Activated T-helper 2 cell treated with anti-CD3 and anti-CD28 coated beads, Interferon-gamma antibody, Interleukin-2, Interleukin-4, amounts not matched to agents 10 μg/mL and 5 μg/mL and 100 μg/mL, durations not matched to agents 14 hours and 24 hours and 36 hours (primary cell): ENCODE measurements at regions not wholly inside any gene's neighbourhood (a gene's known extent, or its start where the extent isn't known, plus 50 kb on each side); places are given as distances from the start of the nearest gene placed in this dataset.
"Not testable (repeated sequence)": the region's sequence is repeated elsewhere in the genome, so short reads cannot be mapped to it uniquely, and the experiment has no call there.

ENCODE experiments used
- DNase-seq: peaks from one replicate; pipeline ENCODE4 v3.0.0; 2021; ENCODE audit warnings: low spot score
- H3K27ac Mint-ChIP-seq: one replicate; pipeline ENCODE4 v1.8.0; 2021; ENCODE audit warnings: mixed read lengths
- H3K27me3 Mint-ChIP-seq: one replicate; pipeline ENCODE4 v1.8.0; 2021; ENCODE audit warnings: low read depth, mixed read lengths
- H3K36me3 Mint-ChIP-seq: one replicate; pipeline ENCODE4 v1.8.0; 2021; ENCODE audit warnings: low read depth, mixed read lengths
- H3K4me1 Mint-ChIP-seq: one replicate; pipeline ENCODE4 v1.8.0; 2021; ENCODE audit warnings: low read depth, mixed read lengths
- H3K4me3 Mint-ChIP-seq: one replicate; pipeline ENCODE4 v1.8.0; 2021; ENCODE audit warnings: low read depth, mild to moderate bottlenecking, moderate library complexity, mixed read lengths
- H3K9me3 Mint-ChIP-seq: one replicate; pipeline ENCODE4 v1.8.0; 2021; ENCODE audit warnings: mixed read lengths
- intact Hi-C: fragments of 100-400 bp; cut with micrococcal nuclease; formaldehyde crosslinking; loops from one replicate; pipeline ENCODE4 v1.15.1; 2023

- no peaks in the 10 kb centered on the region for H3K27me3 Mint-ChIP-seq
- H3K27ac Mint-ChIP-seq, result no peak overlapping the region
- no peak for DNase-seq
- no peaks in the 10 kb centered on the region for H3K4me1 Mint-ChIP-seq
- H3K9me3 Mint-ChIP-seq, result peaks cover 9% of the 10 kb centered on the region
- intact Hi-C loops, result no loop called here
- no peaks in the 10 kb centered on the region for H3K36me3 Mint-ChIP-seq
- H3K4me3 Mint-ChIP-seq, result no peak overlapping the region
These were observed 63.5 kb downstream of the SPATA31D1 start for GRCh38 chr9:82052081-82052480.

- Mint-ChIP-seq H3K36me3 (no peaks in the 10 kb centered on the region), H3K4me3 (no peak overlapping the region), H3K27me3 (no peaks in the 10 kb centered on the region), H3K4me1 (no peaks in the 10 kb centered on the region), H3K9me3 (peaks cover 9% of the 10 kb centered on the region), H3K27ac (no peak overlapping the region)
- intact Hi-C loops, result no loop called here
- DNase-seq, result no peak
These were observed 65.9 kb downstream of the SPATA31D1 start for GRCh38 chr9:82054264-82055015.

- peaks cover 20% of the 10 kb centered on the region for H3K9me3 Mint-ChIP-seq
- no peak for DNase-seq
- no peaks in the 10 kb centered on the region for H3K36me3 Mint-ChIP-seq
- intact Hi-C loops, result no loop called here
- H3K4me1 Mint-ChIP-seq, result no peaks in the 10 kb centered on the region
- no peak overlapping the region for H3K27ac Mint-ChIP-seq
- H3K27me3 Mint-ChIP-seq, result no peaks in the 10 kb centered on the region
- no peak overlapping the region for H3K4me3 Mint-ChIP-seq
These were observed 69.2 kb downstream of the SPATA31D1 start for GRCh38 chr9:82057805-82058204.

- intact Hi-C loops, H3K27ac Mint-ChIP-seq, H3K36me3 Mint-ChIP-seq, DNase-seq, H3K27me3 Mint-ChIP-seq, H3K4me1 Mint-ChIP-seq, H3K4me3 Mint-ChIP-seq: not testable (repeated sequence)
- H3K9me3 Mint-ChIP-seq, result peaks cover 13% of the 10 kb centered on the region
These were observed 73.2 kb downstream of the SPATA31D1 start for GRCh38 chr9:82061801-82062200.

- Mint-ChIP-seq H3K36me3 (no peaks in the 10 kb centered on the region), H3K9me3 (peaks cover 13% of the 10 kb centered on the region), H3K4me1 (no peaks in the 10 kb centered on the region), H3K4me3 (no peak overlapping the region), H3K27me3 (no peaks in the 10 kb centered on the region), H3K27ac (no peak overlapping the region)
- no peak for DNase-seq
- intact Hi-C loops, result no loop called here
These were observed 73.7 kb downstream of the SPATA31D1 start for GRCh38 chr9:82062245-82062644.

- no peak for DNase-seq
- no peaks in the 10 kb centered on the region for H3K36me3 Mint-ChIP-seq
- H3K9me3 Mint-ChIP-seq, result no peaks in the 10 kb centered on the region
- no peak overlapping the region for H3K4me3 Mint-ChIP-seq
- H3K27ac Mint-ChIP-seq, result no peak overlapping the region
- intact Hi-C loops, result no loop called here
- no peaks in the 10 kb centered on the region for H3K27me3 Mint-ChIP-seq
- no peaks in the 10 kb centered on the region for H3K4me1 Mint-ChIP-seq
These were observed 85.3 kb downstream of the SPATA31D1 start for GRCh38 chr9:82073551-82074543.

- no peak for DNase-seq
- H3K4me1 Mint-ChIP-seq, result no peaks in the 10 kb centered on the region
- H3K27me3 Mint-ChIP-seq, result no peaks in the 10 kb centered on the region
- H3K27ac Mint-ChIP-seq, result no peak overlapping the region
- intact Hi-C loops, result no loop called here
- no peaks in the 10 kb centered on the region for H3K36me3 Mint-ChIP-seq
- no peak overlapping the region for H3K4me3 Mint-ChIP-seq
- H3K9me3 Mint-ChIP-seq, result no peaks in the 10 kb centered on the region
These were observed 91.7 kb downstream of the SPATA31D1 start for GRCh38 chr9:82080265-82080664.

- Mint-ChIP-seq H3K27ac (no peak overlapping the region), H3K4me1 (no peaks in the 10 kb centered on the region), H3K36me3 (no peaks in the 10 kb centered on the region), H3K4me3 (no peak overlapping the region), H3K9me3 (peaks cover under 1% of the 10 kb centered on the region), H3K27me3 (no peaks in the 10 kb centered on the region)
- DNase-seq, result no peak
- intact Hi-C loops, result no loop called here
These were observed 92.9 kb downstream of the SPATA31D1 start for GRCh38 chr9:82081496-82081895.

GRCh38 chr9:82082563-82082962 lies 94.0 kb downstream of the SPATA31D1 start:
- H3K36me3 Mint-ChIP-seq, result no peaks in the 10 kb centered on the region
- H3K4me3 Mint-ChIP-seq, result no peak overlapping the region
- H3K27ac Mint-ChIP-seq, result no peak overlapping the region
- intact Hi-C loops, result no loop called here
- H3K27me3 Mint-ChIP-seq, result no peaks in the 10 kb centered on the region
- H3K9me3 Mint-ChIP-seq, result peaks cover 6% of the 10 kb centered on the region
- H3K4me1 Mint-ChIP-seq, result no peaks in the 10 kb centered on the region
- no peak for DNase-seq

GRCh38 chr9:82088591-82088990 lies 100.0 kb downstream of the SPATA31D1 start:
- Mint-ChIP-seq H3K27ac (no peak overlapping the region), H3K27me3 (no peaks in the 10 kb centered on the region), H3K9me3 (peaks cover 14% of the 10 kb centered on the region), H3K4me1 (no peaks in the 10 kb centered on the region), H3K4me3 (no peak overlapping the region), H3K36me3 (no peaks in the 10 kb centered on the region)
- intact Hi-C loops, result no loop called here
- DNase-seq, result no peak

GRCh38 chr9:82090046-82090445 lies 101.5 kb downstream of the SPATA31D1 start:
- no peaks in the 10 kb centered on the region for H3K27me3 Mint-ChIP-seq
- no peaks in the 10 kb centered on the region for H3K36me3 Mint-ChIP-seq
- no peak overlapping the region for H3K4me3 Mint-ChIP-seq
- no peak for DNase-seq
- intact Hi-C loops, result no loop called here
- H3K4me1 Mint-ChIP-seq, result no peaks in the 10 kb centered on the region
- H3K27ac Mint-ChIP-seq, result no peak overlapping the region
- H3K9me3 Mint-ChIP-seq, result peaks cover 14% of the 10 kb centered on the region

- H3K4me1 Mint-ChIP-seq, result no peaks in the 10 kb centered on the region
These were observed 102.5 kb downstream of the SPATA31D1 start for GRCh38 chr9:82091100-82091499.

GRCh38 chr9:82091610-82092009 lies 103.0 kb downstream of the SPATA31D1 start:
- no peak overlapping the region for H3K27ac Mint-ChIP-seq
- H3K27me3 Mint-ChIP-seq, result no peaks in the 10 kb centered on the region
- no peak overlapping the region for H3K4me3 Mint-ChIP-seq
- no peak for DNase-seq
- peaks cover 12% of the 10 kb centered on the region for H3K9me3 Mint-ChIP-seq
- H3K36me3 Mint-ChIP-seq, result no peaks in the 10 kb centered on the region
- no peaks in the 10 kb centered on the region for H3K4me1 Mint-ChIP-seq
- intact Hi-C loops, result no loop called here

More at GRCh38 chr9:82091100-82091499, 102.5 kb downstream of the SPATA31D1 start:
- intact Hi-C loops, result no loop called here
- no peaks in the 10 kb centered on the region for H3K27me3 Mint-ChIP-seq
- H3K9me3 Mint-ChIP-seq, result peaks cover 14% of the 10 kb centered on the region
- no peak for DNase-seq
- no peaks in the 10 kb centered on the region for H3K36me3 Mint-ChIP-seq
- no peak overlapping the region for H3K27ac Mint-ChIP-seq
- H3K4me3 Mint-ChIP-seq, result no peak overlapping the region
